Heart left ventricle (tissue), 13 donors: ENCODE measurements at regions not wholly inside any gene's neighbourhood (a gene's known extent, or its start where the extent isn't known, plus 50 kb on each side); places are given as distances from the start of the nearest gene placed in this dataset.

Source experiments
- POLR2A ChIP-seq, 2 donors: fragments of 450-650 bp; IDR thresholded peaks; one replicate each; pipeline ENCODE4 v1.6.1; 2017; ENCODE audit warnings: antibody characterized with exemption in 2 of 2, mild to moderate bottlenecking in 2 of 2, moderate library complexity in 2 of 2
- TF ChIP-seq, protein P1 (sequence below), 12 donors: fragments of 200-600 bp; sonication (generic) in 4 of 12; IDR thresholded peaks; one replicate each; pipeline versions ENCODE4 v1.5.0 to v1.8.0; 2018 to 2022; ENCODE audit warnings: antibody characterized with exemption in 12 of 12, mild to moderate bottlenecking in 5 of 12
- donor health status: ischemic (EF 13 %, LVEDD 7.1; RV severe dilation, severe dysfunction).
- donor health status: DM: no; HTN: yes; CAD: no.
- donor health status: DM: no; HTN: no; CAD: no.
- donor health status: ischemic (EF 25% LVEDD 6.9; RV normal size, moderate dysfunction).
- donor health status: ischemic (EF 25% LVEDD 5.7; RV mildly dilated, moderate dysfunction).
- donor health status: ischemic (EF 35%, LVEDD 5.7; RV mildly dilated, moderate dysfunction).
- donor health status: nonischemic (EF 11% LVEDD 7.7; RV severe dilation, severe dysfunction).
- donor health status: DM: yes; HTN: yes; CAD: no.
- donor health status: PGD.
- donor health status: ischemic (EF 29% LVEDD 5.4; RV normal size, mild dysfunction).
- donor health status: nonischemic (EF 23%, LVEDD 6.1; RV moderate dilation, normal function).

DNA sequence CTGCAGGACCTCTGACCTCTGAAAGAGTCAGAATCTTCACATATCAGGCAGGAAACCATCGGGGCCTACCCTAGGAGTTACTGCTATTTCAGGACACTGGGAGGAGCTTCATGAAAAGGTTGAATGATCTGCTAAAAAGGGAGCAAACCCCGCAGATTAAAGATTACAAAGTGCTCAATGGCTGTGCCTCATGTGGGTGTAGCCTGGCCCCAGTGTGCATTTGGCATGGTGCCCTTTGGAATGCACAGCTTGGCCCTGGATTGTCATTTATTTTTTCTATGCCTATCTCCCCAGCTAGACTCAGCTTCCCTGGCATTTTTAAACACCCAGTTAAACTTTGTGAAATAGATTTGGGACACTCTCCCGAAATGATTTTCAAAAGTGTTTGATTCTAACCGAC is 368.5 kb upstream of the SPTLC3 start:
- TF ChIP-seq, protein P1, sequence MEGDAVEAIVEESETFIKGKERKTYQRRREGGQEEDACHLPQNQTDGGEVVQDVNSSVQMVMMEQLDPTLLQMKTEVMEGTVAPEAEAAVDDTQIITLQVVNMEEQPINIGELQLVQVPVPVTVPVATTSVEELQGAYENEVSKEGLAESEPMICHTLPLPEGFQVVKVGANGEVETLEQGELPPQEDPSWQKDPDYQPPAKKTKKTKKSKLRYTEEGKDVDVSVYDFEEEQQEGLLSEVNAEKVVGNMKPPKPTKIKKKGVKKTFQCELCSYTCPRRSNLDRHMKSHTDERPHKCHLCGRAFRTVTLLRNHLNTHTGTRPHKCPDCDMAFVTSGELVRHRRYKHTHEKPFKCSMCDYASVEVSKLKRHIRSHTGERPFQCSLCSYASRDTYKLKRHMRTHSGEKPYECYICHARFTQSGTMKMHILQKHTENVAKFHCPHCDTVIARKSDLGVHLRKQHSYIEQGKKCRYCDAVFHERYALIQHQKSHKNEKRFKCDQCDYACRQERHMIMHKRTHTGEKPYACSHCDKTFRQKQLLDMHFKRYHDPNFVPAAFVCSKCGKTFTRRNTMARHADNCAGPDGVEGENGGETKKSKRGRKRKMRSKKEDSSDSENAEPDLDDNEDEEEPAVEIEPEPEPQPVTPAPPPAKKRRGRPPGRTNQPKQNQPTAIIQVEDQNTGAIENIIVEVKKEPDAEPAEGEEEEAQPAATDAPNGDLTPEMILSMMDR (IDR thresholded peaks at IDR 0.05) = no peak
- no peak for TF ChIP-seq POLR2A (IDR thresholded peaks at IDR 0.05)
